Astrocyte of the spinal cord (primary cell): ENCODE measurements at regions not wholly inside any gene's neighbourhood (a gene's known extent, or its start where the extent isn't known, plus 50 kb on each side); places are given as distances from the start of the nearest gene placed in this dataset.

Experiments
- DNase-seq: peaks from one replicate; pipeline ENCODE4 v3.0.0; 2011; ENCODE audit warnings: low read depth, low spot score
- H3K4me3 ChIP-seq: 2 replicates; pipeline ENCODE4 v1.5.1; 2011; ENCODE audit warnings: low read depth, mild to moderate bottlenecking, low read length, moderate library complexity
- in situ Hi-C: cut with HindIII; loops from 2 replicates; pipeline ENCODE4 v1.10.0; 2017; ENCODE audit warnings: low sequenced_read_pairs
- TF ChIP-seq, protein P1 (sequence below): IDR thresholded peaks from 2 replicates; pipeline ENCODE4 v1.5.1; 2012; ENCODE audit warnings: low read depth, mild to moderate bottlenecking, low read length, inconsistent platforms

DNA sequence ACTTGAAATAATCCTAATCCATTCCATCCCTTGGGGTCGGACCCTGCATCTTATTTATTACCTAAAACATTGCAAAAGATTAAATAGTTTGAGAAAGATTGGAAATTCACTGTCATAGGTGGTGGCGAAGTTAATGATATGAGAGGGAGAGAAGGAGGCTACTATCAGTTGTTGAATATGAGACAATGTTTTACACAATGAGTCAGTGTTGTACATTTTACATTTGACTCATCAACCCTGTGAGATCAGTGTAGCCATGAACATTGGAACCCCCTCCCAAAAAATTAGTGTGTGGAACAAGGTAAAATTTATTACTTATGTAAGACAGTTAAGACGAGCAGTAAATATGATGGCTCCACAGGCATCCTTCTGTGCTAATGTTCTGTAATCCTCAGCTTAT lies 384.3 kb downstream of the MCTP2 start:
- in situ Hi-C loops = no loop called here
- TF ChIP-seq, protein P1, sequence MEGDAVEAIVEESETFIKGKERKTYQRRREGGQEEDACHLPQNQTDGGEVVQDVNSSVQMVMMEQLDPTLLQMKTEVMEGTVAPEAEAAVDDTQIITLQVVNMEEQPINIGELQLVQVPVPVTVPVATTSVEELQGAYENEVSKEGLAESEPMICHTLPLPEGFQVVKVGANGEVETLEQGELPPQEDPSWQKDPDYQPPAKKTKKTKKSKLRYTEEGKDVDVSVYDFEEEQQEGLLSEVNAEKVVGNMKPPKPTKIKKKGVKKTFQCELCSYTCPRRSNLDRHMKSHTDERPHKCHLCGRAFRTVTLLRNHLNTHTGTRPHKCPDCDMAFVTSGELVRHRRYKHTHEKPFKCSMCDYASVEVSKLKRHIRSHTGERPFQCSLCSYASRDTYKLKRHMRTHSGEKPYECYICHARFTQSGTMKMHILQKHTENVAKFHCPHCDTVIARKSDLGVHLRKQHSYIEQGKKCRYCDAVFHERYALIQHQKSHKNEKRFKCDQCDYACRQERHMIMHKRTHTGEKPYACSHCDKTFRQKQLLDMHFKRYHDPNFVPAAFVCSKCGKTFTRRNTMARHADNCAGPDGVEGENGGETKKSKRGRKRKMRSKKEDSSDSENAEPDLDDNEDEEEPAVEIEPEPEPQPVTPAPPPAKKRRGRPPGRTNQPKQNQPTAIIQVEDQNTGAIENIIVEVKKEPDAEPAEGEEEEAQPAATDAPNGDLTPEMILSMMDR = no peak
- H3K4me3 ChIP-seq = no peak overlapping the region

GRCh38 chr15:94620632-94621031 lies 389.3 kb downstream of the MCTP2 start:
- in situ Hi-C loops = no loop called here
- no peak overlapping the region for H3K4me3 ChIP-seq
- DNase-seq = no peak
- TF ChIP-seq, protein P1 = no peak

More for the DNA sequence above, 384.3 kb downstream of the MCTP2 start:
- DNase-seq = no peak

GRCh38 chr15:94621736-94622135 lies 390.4 kb downstream of the MCTP2 start:
- TF ChIP-seq, protein P1 = no peak
- in situ Hi-C loops = no loop called here
- DNase-seq = no peak
- H3K4me3 ChIP-seq = no peak overlapping the region

DNA sequence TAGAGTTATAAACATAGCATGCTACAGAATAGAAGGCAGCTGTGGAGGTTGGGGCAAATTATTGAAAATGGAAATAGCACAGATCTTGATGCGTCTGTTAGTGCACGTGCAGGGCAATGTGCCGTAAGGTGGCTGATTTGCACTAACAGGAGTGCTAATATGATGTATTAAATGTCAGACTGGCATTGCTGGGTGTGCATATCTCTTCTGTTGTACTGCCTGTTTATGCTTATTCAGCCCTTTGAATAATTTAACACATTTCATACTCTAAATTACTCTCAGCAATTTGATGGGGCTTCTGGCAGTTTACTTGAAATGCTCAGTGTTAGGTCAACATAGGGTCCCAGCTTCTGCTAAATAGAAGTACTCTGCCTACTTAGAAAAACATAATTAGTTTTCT lies 395.6 kb downstream of the MCTP2 start:
- no peak overlapping the region for H3K4me3 ChIP-seq
- TF ChIP-seq, protein P1 = no peak
- no peak for DNase-seq
- in situ Hi-C loops = no loop called here

DNA sequence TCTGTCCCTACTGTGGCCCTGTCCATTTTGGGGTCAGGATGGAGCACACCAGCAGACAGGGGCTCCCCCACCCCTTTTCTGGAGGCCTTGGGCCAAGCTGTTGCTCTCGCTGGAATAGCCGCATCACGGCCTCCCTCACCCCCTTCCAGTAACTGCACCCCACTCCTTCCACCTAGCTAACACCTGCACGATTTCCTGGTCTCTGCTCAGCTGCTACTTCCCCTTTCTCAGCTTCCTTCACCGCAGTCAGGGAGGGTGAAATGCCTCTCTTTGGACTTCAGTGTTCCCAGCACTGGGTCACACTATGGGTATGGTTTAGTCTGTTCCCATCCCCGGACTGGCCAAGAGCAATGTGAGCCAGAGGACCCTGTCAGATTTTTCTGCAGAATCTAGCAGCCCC lies 400.2 kb downstream of the MCTP2 start:
- in situ Hi-C loops = no loop called here
- TF ChIP-seq, protein P1 = no peak
- no peak overlapping the region for H3K4me3 ChIP-seq
- no peak for DNase-seq

- H3K4me3 ChIP-seq = no peak overlapping the region
- TF ChIP-seq, protein P1 = no peak
- in situ Hi-C loops = no loop called here
- no peak for DNase-seq
These were observed 406.8 kb downstream of the MCTP2 start for GRCh38 chr15:94638183-94638582.

DNA sequence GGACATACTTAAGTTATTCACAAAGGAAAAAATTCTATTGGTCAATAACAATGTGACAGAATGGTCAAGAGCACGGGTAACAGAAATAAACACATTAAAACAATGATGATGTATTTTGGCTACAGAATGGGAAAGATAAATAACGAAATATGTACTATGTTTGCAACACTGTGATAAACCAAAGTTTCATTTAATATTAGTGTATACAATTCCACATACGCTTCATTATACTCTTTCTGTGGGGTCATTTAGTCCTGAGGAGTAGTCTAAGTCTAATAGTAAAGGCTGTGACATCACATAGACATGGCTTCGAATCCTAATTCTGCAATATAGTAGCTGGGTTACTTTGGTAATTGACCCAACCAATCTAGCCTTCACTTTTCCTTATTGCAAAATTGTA lies 408.3 kb downstream of the MCTP2 start:
- TF ChIP-seq, protein P1 = no peak
- in situ Hi-C loops = no loop called here
- no peak for DNase-seq
- no peak overlapping the region for H3K4me3 ChIP-seq
